ENCODE measurements at regions not wholly inside any gene's neighbourhood (a gene's known extent, or its start where the extent isn't known, plus 50 kb on each side); places are given as distances from the start of the nearest gene placed in this dataset.

GRCh38 chr2:240297256-240298116 lies 138.0 kb upstream of the GPC1 start:
- no peak for DNase-seq (ENCODE audit: low spot score)

GRCh38 chr2:240298117-240298790 lies 137.2 kb upstream of the GPC1 start:
- DNase-seq (ENCODE audit: low spot score), result no peak

GRCh38 chr2:240298803-240299709 lies 136.4 kb upstream of the GPC1 start:
- no peak for DNase-seq (ENCODE audit: low spot score)

GRCh38 chr2:240299710-240300068 lies 135.8 kb upstream of the GPC1 start:
- DNase-seq (ENCODE audit: low spot score), result no peak

GRCh38 chr2:240300261-240300821 lies 135.1 kb upstream of the GPC1 start:
- no peak for DNase-seq (ENCODE audit: low spot score)

GRCh38 chr2:240300840-240301239 lies 134.6 kb upstream of the GPC1 start:
- DNase-seq (ENCODE audit: low spot score), result no peak

GRCh38 chr2:240301256-240301795 lies 134.1 kb upstream of the GPC1 start:
- no peak for DNase-seq (ENCODE audit: low spot score)

GRCh38 chr2:240302041-240302440 lies 133.4 kb upstream of the GPC1 start:
- DNase-seq (ENCODE audit: low spot score), result no peak

- no peak for DNase-seq (ENCODE audit: low spot score)
Observed at GRCh38 chr2:240302933-240303595, 132.4 kb upstream of the GPC1 start.

- DNase-seq (ENCODE audit: low spot score), result no peak
Observed at GRCh38 chr2:240303896-240304745, 131.3 kb upstream of the GPC1 start.

GRCh38 chr2:240304746-240305161 lies 130.7 kb upstream of the GPC1 start:
- no peak for DNase-seq (ENCODE audit: low spot score)

- DNase-seq (ENCODE audit: low spot score), result no peak
Observed at GRCh38 chr2:240305369-240305962, 130.0 kb upstream of the GPC1 start.

- DNase-seq (ENCODE audit: low spot score), result no peak
Observed at GRCh38 chr2:240306185-240306584, 129.3 kb upstream of the GPC1 start.

GRCh38 chr2:240308111-240308651 lies 127.3 kb upstream of the GPC1 start:
- no peak for DNase-seq (ENCODE audit: low spot score)

GRCh38 chr2:240309214-240309613 lies 126.2 kb upstream of the GPC1 start:
- DNase-seq (ENCODE audit: low spot score), result no peak

GRCh38 chr2:240310201-240310600 lies 125.3 kb upstream of the GPC1 start:
- no peak for DNase-seq (ENCODE audit: low spot score)

GRCh38 chr2:240310645-240311044 lies 124.8 kb upstream of the GPC1 start:
- no peak for DNase-seq (ENCODE audit: low spot score)

GRCh38 chr2:240311821-240312220 lies 123.6 kb upstream of the GPC1 start:
- no peak for DNase-seq (ENCODE audit: low spot score)

GRCh38 chr2:240319221-240319854 lies 116.1 kb upstream of the GPC1 start:
- no peak for DNase-seq (ENCODE audit: low spot score)

All from LoVo (cell line).